ENCODE measurements at regions not wholly inside any gene's neighbourhood (a gene's known extent, or its start where the extent isn't known, plus 50 kb on each side); places are given as distances from the start of the nearest gene placed in this dataset.

- Histone ChIP-seq H3K9me3 (replicated peaks in 1 of 2; ENCODE audit: control insufficient read depth in 1 of 2, insufficient read depth in 1 of 2, low read length in 2 of 2) (no peaks in the 10 kb centered on the region), H3K27ac (ENCODE audit: low read depth in 1 of 2, low read length in 2 of 2) (no peak overlapping the region), H2AFZ (ENCODE audit: insufficient read depth, low read depth, low read length, poor library complexity, severe bottlenecking) (no peak overlapping the region), H3K4me1 (ENCODE audit: control insufficient read depth in 1 of 2, insufficient read depth in 2 of 2, low read length in 2 of 2) (no peaks in the 10 kb centered on the region), H3K27me3 (ENCODE audit: control insufficient read depth in 2 of 2, insufficient read depth in 2 of 2, low read length in 2 of 2) (peaks cover 0 to 35% of the 10 kb centered on the region in 2 donors), H3K4me3 (replicated peaks in 1 of 3; ENCODE audit: low read depth in 2 of 3, low read length in 3 of 3) (no peak overlapping the region), H4K20me1 (ENCODE audit: insufficient read depth, low read length) (no peaks in the 10 kb centered on the region), H3K9ac (ENCODE audit: insufficient read depth, low read length, poor library complexity, severe bottlenecking) (no peak overlapping the region), H3K4me2 (replicated peaks; ENCODE audit: extremely low read depth, low read length, poor library complexity, severe bottlenecking) (no peak overlapping the region), H3K36me3 (replicated peaks in 1 of 2; ENCODE audit: control insufficient read depth in 1 of 2, insufficient read depth in 2 of 2, low read length in 2 of 2) (no peaks in the 10 kb centered on the region), H3K79me2 (ENCODE audit: insufficient read depth, low read length) (no peaks in the 10 kb centered on the region)
- peaks cover 32 to 41% (median 38%) of the 10 kb centered on the region in 3 donors for H3K27me3 Mint-ChIP-seq (ENCODE audit: low read depth in 3 of 3)
- no peak overlapping the region for H3K4me3 Mint-ChIP-seq
- no peak for TF ChIP-seq CTCF (IDR thresholded peaks at IDR 0.05)
- H3K27ac Mint-ChIP-seq = no peak overlapping the region
- intact Hi-C loops (cut with micrococcal nuclease) = no loop called here
- no peaks in the 10 kb centered on the region for H3K4me1 Mint-ChIP-seq
- H3K9me3 Mint-ChIP-seq = no peaks in the 10 kb centered on the region
- H3K36me3 Mint-ChIP-seq = no peaks in the 10 kb centered on the region
- DNase-seq = no peak
- no CpG with 5 or more reads among the region's 1 CpG for whole genome bisulfite sequencing (ENCODE audit: insufficient coverage)
These were observed 199.1 kb upstream of the LHX5 start for GRCh38 chr12:113670742-113671141.

- no peak overlapping the region for H2AFZ ChIP-seq (ENCODE audit: insufficient read depth, low read depth, low read length, poor library complexity, severe bottlenecking)
- no peak overlapping the region for H3K27ac Mint-ChIP-seq
- WGBS (ENCODE audit: insufficient coverage) = 63% methylated on average over 2 of the region's 6 CpGs
- DNase-seq = no peak
- TF ChIP-seq CTCF (IDR thresholded peaks at IDR 0.05) = no peak
- no peak overlapping the region for H3K4me2 ChIP-seq (replicated peaks; ENCODE audit: extremely low read depth, low read length, poor library complexity, severe bottlenecking)
- H3K4me1 ChIP-seq (ENCODE audit: control insufficient read depth in 1 of 2, insufficient read depth in 2 of 2, low read length in 2 of 2) = no peaks in the 10 kb centered on the region
- no peak overlapping the region for H3K27ac ChIP-seq (ENCODE audit: low read depth in 1 of 2, low read length in 2 of 2)
- H3K4me3 ChIP-seq (replicated peaks in 1 of 3; ENCODE audit: low read depth in 2 of 3, low read length in 3 of 3) = no peak overlapping the region
- H3K4me1 Mint-ChIP-seq = no peaks in the 10 kb centered on the region
- no peaks in the 10 kb centered on the region for H4K20me1 ChIP-seq (ENCODE audit: insufficient read depth, low read length)
- no peaks in the 10 kb centered on the region for H3K79me2 ChIP-seq (ENCODE audit: insufficient read depth, low read length)
- peaks cover 0 to 3% (median 0%) of the 10 kb centered on the region in 7 donors for H3K9me3 Mint-ChIP-seq
- H3K9ac ChIP-seq (ENCODE audit: insufficient read depth, low read length, poor library complexity, severe bottlenecking) = no peak overlapping the region
- no peaks in the 10 kb centered on the region for H3K9me3 ChIP-seq (replicated peaks in 1 of 2; ENCODE audit: control insufficient read depth in 1 of 2, insufficient read depth in 1 of 2, low read length in 2 of 2)
- H3K4me3 Mint-ChIP-seq = no peak overlapping the region
- H3K27me3 Mint-ChIP-seq (ENCODE audit: low read depth in 3 of 3) = peaks cover 28 to 36% (median 36%) of the 10 kb centered on the region in 3 donors
- intact Hi-C loops (cut with micrococcal nuclease) = no loop called here
- H3K36me3 Mint-ChIP-seq = no peaks in the 10 kb centered on the region
- H3K27me3 ChIP-seq (ENCODE audit: control insufficient read depth in 2 of 2, insufficient read depth in 2 of 2, low read length in 2 of 2) = peaks cover 0 to 35% of the 10 kb centered on the region in 2 donors
- H3K36me3 ChIP-seq (replicated peaks in 1 of 2; ENCODE audit: control insufficient read depth in 1 of 2, insufficient read depth in 2 of 2, low read length in 2 of 2) = no peaks in the 10 kb centered on the region
These were observed 196.1 kb upstream of the LHX5 start for GRCh38 chr12:113667676-113668356.

Measured in CD14-positive monocyte (primary cell).